ENCODE measurements at regions not wholly inside any gene's neighbourhood (a gene's known extent, or its start where the extent isn't known, plus 50 kb on each side); places are given as distances from the start of the nearest gene placed in this dataset.

- no peak for TF ChIP-seq EZH2phosphoT487 (IDR thresholded peaks at IDR 0.05; ENCODE audit: low read length)
- no peak for TF ChIP-seq CTCF (IDR thresholded peaks at IDR 0.05; ENCODE audit: low read length)
- TF ChIP-seq EZH2 (optimal IDR thresholded peaks at IDR 0.05; ENCODE audit: low read depth, low read length) = no peak
- DNase-seq = no peak
These were observed 456.5 kb downstream of the STK39 start for GRCh38 chr2:167790781-167791450.

GRCh38 chr2:167790189-167790588 is 457.2 kb downstream of the STK39 start:
- no peak overlapping the region for H3K27ac ChIP-seq (ENCODE audit: low read length)
- TF ChIP-seq EZH2 (optimal IDR thresholded peaks at IDR 0.05; ENCODE audit: low read depth, low read length) (no peak), EZH2phosphoT487 (IDR thresholded peaks at IDR 0.05; ENCODE audit: low read length) (no peak), CTCF (IDR thresholded peaks at IDR 0.05; ENCODE audit: low read length) (no peak)
- no peak overlapping the region for H2AFZ ChIP-seq (ENCODE audit: low read length)
- no peak for DNase-seq
- no peak overlapping the region for H3K4me2 ChIP-seq (ENCODE audit: low read depth, low read length)
- no peak overlapping the region for H3K9ac ChIP-seq (ENCODE audit: low read length)
- no peaks in the 10 kb centered on the region for H3K27me3 ChIP-seq (replicated peaks; ENCODE audit: insufficient read depth, low read length)
- H3K4me3 ChIP-seq (ENCODE audit: low read length) = no peak overlapping the region
- H3K79me2 ChIP-seq (ENCODE audit: low read length) = no peaks in the 10 kb centered on the region
- H3K36me3 ChIP-seq (replicated peaks; ENCODE audit: insufficient read depth, low read length) = no peaks in the 10 kb centered on the region
- H3K9me3 ChIP-seq (replicated peaks; ENCODE audit: insufficient read depth, low read length) = no peaks in the 10 kb centered on the region
- no peaks in the 10 kb centered on the region for H3K4me1 ChIP-seq (ENCODE audit: low read length)
- H4K20me1 ChIP-seq (ENCODE audit: insufficient read depth, low read length) = no peaks in the 10 kb centered on the region
- no peaks in the 10 kb centered on the region for H3F3A ChIP-seq (ENCODE audit: insufficient read depth, low read length)
- H3K9me2 ChIP-seq (replicated peaks; ENCODE audit: insufficient read depth, low read length) = no peaks in the 10 kb centered on the region

More at GRCh38 chr2:167790781-167791450, 456.5 kb downstream of the STK39 start:
- no peak overlapping the region for H3K4me2 ChIP-seq (ENCODE audit: low read depth, low read length)
- H3K9me2 ChIP-seq (replicated peaks; ENCODE audit: insufficient read depth, low read length) = no peaks in the 10 kb centered on the region
- H3K4me1 ChIP-seq (ENCODE audit: low read length) = no peaks in the 10 kb centered on the region
- no peaks in the 10 kb centered on the region for H3K79me2 ChIP-seq (ENCODE audit: low read length)
- no peaks in the 10 kb centered on the region for H3F3A ChIP-seq (ENCODE audit: insufficient read depth, low read length)
- no peaks in the 10 kb centered on the region for H4K20me1 ChIP-seq (ENCODE audit: insufficient read depth, low read length)
- no peak overlapping the region for H3K9ac ChIP-seq (ENCODE audit: low read length)
- no peaks in the 10 kb centered on the region for H3K9me3 ChIP-seq (replicated peaks; ENCODE audit: insufficient read depth, low read length)
- no peak overlapping the region for H3K4me3 ChIP-seq (ENCODE audit: low read length)
- H2AFZ ChIP-seq (ENCODE audit: low read length) = no peak overlapping the region
- H3K27ac ChIP-seq (ENCODE audit: low read length) = no peak overlapping the region
- H3K36me3 ChIP-seq (replicated peaks; ENCODE audit: insufficient read depth, low read length) = no peaks in the 10 kb centered on the region
- H3K27me3 ChIP-seq (replicated peaks; ENCODE audit: insufficient read depth, low read length) = no peaks in the 10 kb centered on the region

- H3K9ac ChIP-seq (ENCODE audit: low read length) = no peak overlapping the region
- H3K9me3 ChIP-seq (replicated peaks; ENCODE audit: insufficient read depth, low read length) = no peaks in the 10 kb centered on the region
- H3K4me2 ChIP-seq (ENCODE audit: low read depth, low read length) = no peak overlapping the region
- H3K27me3 ChIP-seq (replicated peaks; ENCODE audit: insufficient read depth, low read length) = no peaks in the 10 kb centered on the region
- H3K9me2 ChIP-seq (replicated peaks; ENCODE audit: insufficient read depth, low read length) = no peaks in the 10 kb centered on the region
- no peaks in the 10 kb centered on the region for H4K20me1 ChIP-seq (ENCODE audit: insufficient read depth, low read length)
- no peak overlapping the region for H2AFZ ChIP-seq (ENCODE audit: low read length)
- no peaks in the 10 kb centered on the region for H3F3A ChIP-seq (ENCODE audit: insufficient read depth, low read length)
- no peak overlapping the region for H3K4me3 ChIP-seq (ENCODE audit: low read length)
- no peaks in the 10 kb centered on the region for H3K36me3 ChIP-seq (replicated peaks; ENCODE audit: insufficient read depth, low read length)
- H3K4me1 ChIP-seq (ENCODE audit: low read length) = no peaks in the 10 kb centered on the region
- H3K27ac ChIP-seq (ENCODE audit: low read length) = no peak overlapping the region
- no peak for TF ChIP-seq EZH2 (optimal IDR thresholded peaks at IDR 0.05; ENCODE audit: low read depth, low read length)
- no peak for TF ChIP-seq CTCF (IDR thresholded peaks at IDR 0.05; ENCODE audit: low read length)
- no peak for TF ChIP-seq EZH2phosphoT487 (IDR thresholded peaks at IDR 0.05; ENCODE audit: low read length)
- no peaks in the 10 kb centered on the region for H3K79me2 ChIP-seq (ENCODE audit: low read length)
- DNase-seq = no peak
These were observed 459.8 kb downstream of the STK39 start for GRCh38 chr2:167787562-167787961.

Data from MM.1S (cell line).